GM18502 (cell line): ENCODE measurements at regions not wholly inside any gene's neighbourhood (a gene's known extent, or its start where the extent isn't known, plus 50 kb on each side); places are given as distances from the start of the nearest gene placed in this dataset.
A peak's percentile ranks its signal among the peaks of the same experiment; 100 is the strongest.
"Not testable (repeated sequence)": the region's sequence is repeated elsewhere in the genome, so short reads cannot be mapped to it uniquely, and the experiment has no call there.

Experiments
- ATAC-seq: cut with Tn5 transposase; IDR thresholded peaks from one replicate; pipeline ENCODE4 v1.9.1; 2021; ENCODE audit warnings: mild to moderate bottlenecking; ENCODE audit not compliant: unreplicated experiment, poor library complexity

DNA sequence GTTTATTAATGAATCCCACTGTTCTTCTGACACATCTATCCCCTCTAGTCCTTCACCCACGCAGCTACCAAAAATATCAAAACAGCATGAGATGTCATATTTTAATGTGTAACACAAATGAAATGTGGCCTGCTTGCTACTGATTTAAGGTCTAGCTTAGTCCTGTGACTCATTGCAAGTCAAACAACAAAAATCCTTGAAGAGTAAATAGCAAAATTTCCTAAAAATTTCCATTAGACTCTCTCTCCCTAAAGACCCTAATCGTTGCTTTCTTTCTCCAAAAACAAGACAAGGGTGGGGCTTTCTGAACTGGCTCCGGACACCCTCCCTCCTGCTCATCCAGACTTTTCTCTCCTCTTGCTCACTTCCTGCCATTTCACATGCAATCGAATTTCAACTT, 99.9 kb upstream of the IPO5 start:
- no peak for ATAC-seq

DNA sequence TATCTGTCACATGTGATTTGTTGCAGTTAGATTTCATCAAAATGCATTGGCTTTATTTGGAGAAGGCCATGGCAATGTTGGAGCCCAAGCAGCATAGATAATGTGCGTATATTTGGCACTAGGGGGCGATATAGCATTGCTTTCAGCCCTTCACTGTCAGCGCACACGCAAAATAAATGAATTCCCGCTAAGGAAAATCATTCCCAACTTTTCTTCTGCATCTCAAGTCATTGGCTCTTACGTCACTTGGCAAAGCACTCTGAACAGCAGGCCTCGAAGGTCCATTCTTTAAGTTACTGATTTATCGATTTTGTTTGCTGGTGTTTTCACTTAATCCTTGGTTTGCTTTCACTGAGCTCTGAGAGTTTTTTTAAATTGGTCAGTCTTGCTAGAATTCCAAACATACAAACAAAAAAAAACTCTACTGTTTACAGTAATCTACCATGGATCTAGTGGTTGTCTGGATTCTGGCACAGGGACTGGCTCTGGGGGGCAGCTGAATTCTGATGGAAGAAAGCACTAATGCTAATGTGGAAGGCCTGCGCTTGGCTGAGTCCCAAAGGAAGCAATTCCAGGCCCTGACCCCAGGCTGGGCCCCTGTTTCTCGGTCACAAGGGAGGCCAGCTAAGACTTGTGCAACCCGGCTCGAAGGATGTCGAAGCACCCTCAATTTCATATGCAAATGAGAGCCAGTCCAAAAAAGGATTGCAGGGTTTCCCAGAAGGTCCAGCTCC, 97.7 kb upstream of the IPO5 start:
- ATAC-seq = peak; percentile 48

DNA sequence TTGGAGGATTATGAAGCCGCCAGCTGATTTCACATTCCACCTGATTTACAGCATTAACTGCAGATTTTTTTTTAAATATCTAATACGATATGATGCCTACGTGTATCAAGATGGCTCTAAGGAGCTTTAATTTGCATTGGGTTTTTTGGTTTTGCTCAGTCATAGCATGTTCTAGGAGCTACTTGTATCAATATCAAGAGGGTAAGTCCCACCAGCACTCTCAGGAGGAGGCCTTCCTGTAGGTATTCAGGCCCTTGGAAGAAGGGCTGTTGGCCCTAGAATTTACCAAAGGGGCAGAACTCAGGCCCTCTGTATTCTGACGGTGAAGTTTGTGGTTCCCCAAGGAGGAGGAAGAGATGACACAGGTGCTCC, 97.2 kb upstream of the IPO5 start:
- no peak for ATAC-seq

DNA sequence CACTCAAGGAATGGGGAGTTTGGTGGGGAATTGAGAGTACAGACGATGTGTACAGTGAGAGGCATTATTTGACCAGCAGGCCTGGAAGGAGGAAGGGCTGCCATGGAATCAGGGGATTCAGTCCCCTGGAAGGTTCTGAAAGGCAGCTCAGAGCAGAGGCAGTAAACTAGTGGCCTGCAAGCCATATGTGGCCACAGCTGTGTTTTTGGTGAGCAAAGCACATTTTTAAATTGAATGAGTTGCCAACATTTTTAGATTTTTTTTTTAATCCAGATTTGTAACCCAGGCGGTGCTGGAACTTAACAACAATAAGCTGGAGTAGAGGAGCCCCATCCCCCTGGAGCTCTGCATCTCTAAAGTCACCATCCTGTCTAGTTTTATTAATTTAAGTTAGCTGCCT, 95.3 kb upstream of the IPO5 start:
- ATAC-seq = no peak

DNA sequence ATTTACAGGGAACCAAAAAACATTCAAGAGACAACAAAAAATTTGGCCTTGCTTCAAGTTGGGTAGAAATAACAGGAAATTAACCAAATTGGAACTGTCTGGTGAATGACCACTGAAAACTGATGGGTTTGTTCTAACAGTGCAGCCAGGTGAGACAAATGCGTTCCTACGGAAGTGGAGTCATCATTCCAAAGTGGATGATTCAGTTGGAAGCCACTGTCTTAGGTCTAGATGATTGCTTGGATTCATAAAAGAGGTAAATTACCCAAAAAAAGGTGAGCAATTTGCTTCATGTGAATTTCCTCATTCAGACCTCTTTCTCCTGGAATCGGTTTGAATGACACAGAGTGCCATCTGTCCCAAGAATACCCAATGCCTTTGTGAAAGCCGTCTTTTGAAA, 87.1 kb upstream of the IPO5 start:
- no peak for ATAC-seq

DNA sequence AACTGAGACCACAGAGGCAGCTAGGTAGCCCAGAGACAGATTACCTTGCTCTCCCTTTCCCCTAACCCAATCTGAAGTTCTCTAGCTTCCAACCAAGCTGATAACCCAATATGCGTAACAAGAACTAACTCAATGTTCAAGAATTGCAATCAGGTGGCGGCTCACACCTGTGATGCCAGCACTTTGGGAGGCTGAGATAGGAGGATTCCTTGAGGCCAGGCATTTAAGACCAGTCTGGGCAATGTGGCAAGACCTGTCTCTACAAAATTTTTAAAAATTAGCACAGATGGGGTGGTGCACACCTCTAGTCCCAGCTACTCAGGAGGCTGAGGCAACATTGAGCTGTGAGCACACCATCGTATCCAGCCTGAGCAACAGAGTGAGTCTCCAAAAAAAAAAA, 86.7 kb upstream of the IPO5 start:
- no peak for ATAC-seq

DNA sequence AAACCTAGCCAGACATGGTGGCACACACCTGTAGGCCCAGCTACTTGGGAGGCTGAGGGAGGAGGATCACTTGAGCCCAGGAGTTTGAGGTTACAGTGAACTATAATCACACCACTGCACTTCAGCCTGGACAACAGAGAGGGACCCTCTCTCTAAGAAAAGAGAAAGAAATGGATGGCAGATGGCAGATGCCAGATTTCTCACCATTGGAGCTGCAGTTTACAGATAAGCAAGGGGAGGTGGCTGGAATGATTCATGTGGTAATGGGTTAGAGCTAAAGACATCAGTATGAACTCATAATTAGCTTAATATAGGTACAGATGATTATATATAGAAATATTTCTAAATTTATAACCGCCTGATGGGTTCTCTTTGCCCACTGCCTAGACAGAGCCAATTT, 80.1 kb upstream of the IPO5 start:
- no peak for ATAC-seq

DNA sequence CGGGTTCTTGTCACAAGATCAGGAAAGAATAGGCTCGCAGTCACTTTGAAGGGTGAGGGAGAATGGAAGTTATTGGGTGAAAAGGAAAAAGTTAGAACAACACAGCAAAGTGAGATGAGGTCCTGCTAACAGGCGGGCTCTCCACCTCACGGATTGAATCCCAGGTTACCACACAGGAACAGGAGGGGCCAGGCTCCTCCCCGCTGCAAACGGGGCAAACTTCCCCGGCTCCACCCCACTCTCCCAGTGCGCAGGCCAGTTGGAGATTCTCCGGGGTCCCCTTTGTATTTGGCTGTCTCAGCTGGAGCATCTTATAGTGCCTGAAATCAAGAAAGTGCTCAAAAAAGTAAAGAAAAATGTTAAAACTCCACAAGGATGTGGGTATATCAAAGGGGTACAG, 78.3 kb upstream of the IPO5 start:
- no peak for ATAC-seq

DNA sequence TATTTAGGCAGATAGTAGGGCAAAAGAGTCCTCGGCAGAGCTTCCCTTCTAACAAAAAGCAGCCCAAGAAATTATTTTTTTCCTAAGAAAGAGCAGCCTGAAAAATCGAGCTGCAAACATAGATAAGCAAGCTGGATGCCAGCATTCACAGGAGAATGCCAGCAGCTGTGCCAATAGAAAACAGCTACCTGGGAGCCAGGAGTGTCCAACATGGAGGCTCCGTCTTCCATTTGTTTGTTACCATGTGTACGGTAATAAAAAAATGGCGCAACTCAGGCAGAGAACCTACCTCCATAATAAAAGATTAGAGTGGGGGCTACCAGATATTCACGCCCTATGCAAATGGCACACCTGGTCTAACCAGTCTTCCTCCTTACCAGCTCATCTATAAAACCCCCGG, 77.6 kb upstream of the IPO5 start:
- no peak for ATAC-seq

DNA sequence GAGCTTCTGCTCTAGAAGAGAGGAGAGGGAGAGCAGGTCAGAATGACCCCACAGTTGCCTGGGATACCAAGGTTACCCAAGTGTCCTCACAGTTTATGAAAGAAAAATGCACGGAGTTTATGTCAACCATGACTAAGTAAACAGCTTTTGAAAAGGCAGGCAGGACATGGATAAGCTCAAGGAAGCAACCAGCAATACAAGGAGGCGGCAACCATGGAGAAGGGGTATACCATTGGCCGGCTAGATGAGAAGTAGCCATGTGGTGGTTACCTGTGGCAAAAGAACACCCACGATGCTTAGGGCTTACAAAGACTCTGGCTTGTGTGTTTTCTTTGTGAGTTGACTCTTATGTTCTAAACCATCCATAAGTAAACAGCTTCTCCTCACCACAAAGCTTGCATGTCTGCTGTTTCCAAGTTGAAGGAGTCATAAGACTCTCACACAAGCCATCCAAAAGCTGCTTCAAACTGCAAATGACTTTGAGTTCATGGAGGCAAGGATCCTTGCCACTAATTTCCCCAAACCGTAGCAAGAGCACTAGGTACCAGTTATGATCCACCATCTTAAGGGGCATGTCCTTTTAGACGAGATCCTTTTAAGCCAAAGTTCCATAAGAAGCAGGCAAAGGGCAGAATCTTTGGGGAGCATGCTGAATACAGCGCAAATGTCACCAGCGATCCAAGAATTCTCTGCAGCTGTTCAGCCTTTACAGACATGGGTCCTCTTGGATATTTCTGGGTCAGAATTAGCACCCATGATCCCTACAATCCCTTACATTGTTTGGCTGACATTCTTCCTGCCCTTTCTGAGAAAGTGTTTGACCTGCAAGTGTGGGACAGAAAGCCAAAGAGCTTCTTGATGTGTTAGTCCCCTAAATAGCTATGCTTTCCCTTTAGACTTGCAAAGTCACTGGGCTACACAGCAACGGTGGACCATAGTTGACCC, 74.8 kb upstream of the IPO5 start:
- no peak for ATAC-seq

DNA sequence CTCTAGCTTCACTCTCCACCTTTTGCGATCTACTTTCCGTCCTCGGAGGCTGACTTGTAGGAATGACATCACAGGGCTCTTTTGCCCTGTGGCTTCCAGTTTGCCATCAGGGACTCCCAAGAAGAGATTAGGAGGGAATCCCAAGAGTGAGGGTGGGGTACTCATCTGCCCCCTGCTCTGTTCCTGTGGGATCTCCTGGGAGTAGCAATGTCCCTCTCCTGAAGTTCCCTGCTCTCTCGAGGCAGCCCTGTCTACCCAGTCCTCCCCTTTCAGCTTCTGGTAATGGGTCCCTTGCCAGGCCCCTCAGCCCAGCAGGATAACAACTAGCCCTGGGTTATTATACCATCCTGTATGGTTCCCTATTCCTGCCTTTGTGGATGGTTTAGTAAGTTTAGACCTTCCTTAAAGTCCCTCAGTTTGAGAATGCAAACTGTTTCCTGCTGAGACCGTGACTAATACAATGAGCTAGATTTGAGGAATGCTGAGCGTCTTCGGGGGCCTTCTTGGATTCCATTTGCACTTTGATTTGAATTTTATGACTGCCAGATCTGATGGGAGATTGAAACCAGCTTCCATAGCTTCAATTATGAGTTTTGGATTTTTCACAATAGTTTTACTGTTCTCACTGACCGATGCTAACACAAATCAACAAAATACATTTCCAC, 73.7 kb upstream of the IPO5 start:
- no peak for ATAC-seq

DNA sequence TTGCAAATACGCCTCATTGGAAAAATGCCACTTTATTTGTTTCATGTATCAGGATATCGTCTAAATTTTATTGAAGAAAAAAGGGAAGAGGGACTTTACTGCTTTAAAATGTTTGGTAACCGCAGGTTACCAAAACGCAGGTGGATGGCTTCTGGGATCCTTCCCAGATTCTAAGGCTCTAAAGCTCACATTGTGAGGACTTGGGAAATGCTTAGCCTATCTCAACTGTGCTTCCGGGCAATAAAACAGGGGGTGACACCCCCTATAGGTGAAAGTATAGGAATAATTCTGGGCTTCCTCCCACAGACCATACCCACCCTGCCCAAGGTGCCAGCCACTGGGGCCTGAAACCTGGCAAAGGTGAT, 73.2 kb upstream of the IPO5 start:
- no peak for ATAC-seq

DNA sequence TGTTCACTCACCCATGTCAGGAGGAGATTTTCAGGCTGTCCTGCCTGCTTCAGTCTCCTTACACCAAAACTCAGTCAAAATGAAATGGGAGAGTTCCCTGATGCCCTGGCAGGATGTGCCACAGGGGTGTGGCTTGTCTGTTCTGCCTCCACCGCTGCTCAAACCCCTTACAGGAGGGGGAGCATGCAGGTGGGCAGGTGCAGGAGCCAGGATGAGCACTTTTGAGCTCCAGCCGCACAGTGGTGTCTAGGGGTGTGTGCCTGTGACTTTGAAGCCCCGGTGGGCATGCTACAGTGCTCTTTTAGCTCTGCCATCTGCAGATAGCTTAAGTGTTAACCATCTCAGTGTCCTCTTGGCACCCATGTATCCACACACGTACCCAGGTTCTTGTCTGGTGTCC, 71.9 kb upstream of the IPO5 start:
- ATAC-seq = no peak

DNA sequence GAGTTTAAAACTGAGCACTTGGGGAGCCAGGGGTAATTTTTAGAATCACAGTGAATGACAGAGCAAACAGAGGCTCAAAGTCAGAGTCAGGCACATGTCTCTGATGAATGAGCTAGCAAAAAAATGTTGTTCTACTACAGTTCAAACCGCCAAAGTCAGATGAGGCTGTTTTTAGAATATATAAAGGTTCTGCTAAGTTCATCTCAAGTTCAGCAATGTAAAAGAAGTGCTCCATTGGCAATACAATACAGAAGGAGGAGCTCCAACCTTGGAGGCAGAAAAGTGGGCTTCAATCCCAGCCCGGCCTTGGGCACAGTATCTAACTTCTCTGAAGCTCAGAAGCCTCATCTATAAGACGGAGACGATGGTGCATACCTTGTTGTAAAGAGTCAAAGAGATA, 70.1 kb upstream of the IPO5 start:
- no peak for ATAC-seq

DNA sequence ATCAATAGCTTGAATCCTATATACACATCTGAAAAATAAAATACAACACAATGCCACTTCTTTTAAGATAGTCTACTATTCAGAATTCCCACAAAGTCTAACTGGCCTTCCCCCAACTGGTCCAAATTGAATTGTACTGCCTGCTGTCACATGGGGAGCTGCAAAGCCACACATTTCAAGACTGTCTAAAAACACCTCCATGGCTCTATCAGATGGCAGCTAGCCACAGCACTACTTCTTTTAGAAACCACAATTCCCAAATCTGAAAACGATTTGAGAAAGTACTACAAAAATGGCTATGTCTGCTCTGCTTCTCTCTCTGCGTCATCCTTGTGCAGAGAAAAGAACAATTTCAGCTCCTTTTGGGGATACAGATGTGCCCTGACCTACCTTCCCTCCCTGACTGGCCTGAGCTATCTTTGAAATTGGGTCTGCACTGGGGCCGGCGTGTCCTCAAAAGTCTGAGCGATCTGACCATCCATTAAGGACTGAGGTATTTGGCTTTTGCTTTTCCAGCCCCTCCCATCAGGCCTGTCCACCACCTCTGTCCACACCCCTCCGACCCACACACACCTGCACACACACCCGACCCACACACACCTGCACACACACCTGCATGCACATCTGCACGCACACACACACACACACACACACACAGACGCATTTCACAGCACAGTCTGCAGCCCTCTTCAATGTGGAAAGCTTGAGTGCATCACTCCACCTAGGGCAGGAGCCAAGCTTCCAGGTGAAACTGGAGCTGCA, 68.6 kb upstream of the IPO5 start:
- no peak for ATAC-seq

DNA sequence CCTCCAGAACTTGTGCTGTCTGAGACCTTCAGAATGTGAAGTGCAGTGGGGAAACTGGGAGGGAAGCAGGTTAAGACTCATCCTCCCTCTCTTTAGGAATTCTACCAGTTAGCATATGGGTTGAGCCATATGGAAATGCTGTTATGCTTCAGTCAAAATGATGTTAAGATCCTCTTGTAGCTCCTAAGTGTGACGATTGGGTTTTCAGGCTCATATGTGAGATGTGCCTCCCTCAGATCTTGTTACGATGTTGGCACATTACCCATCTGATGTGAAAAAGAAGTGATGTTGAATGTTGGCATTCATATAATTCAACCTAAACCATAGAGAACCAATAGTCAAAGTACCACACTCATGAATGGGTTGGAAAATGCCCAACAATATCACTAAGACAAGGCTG, 67.8 kb upstream of the IPO5 start:
- no peak for ATAC-seq

DNA sequence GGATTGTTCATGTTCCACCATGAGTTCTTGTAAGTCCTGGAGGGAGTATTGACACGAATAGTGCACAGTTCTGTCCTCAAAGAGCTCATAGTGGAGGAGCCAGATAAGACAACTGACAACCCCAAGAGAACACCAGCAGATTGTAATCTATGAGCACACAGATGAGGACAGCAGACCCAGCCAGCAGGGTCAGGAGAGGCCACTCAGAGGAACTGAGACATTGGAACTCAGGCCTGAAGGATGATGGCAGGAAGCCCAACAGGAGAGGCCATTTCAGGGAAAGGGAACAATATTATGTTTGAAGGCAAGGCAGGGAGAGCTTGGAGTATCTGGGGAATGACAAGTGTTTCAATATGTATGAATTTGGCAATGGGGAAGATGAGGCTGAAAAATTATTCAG, 63.7 kb upstream of the IPO5 start:
- ATAC-seq = no peak

DNA sequence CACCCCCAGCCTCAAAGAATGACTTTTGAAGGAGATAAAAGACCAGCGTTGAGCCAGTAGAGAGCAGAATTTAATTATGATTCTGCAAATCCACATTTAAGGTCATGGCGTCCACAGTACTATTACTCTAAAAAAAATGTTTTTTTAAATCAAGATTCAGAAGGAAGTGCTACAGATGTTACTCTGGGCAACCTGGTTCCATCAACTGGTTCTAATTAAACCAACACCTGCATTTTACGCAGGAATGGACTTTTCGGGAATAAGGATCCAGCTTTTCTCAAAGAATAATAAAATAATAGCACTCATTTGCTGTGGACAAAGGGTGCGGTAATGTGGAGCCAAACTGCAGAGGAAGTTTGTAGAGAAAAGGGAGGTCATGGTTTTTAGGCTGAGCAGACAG, 62.9 kb upstream of the IPO5 start:
- ATAC-seq = no peak

DNA sequence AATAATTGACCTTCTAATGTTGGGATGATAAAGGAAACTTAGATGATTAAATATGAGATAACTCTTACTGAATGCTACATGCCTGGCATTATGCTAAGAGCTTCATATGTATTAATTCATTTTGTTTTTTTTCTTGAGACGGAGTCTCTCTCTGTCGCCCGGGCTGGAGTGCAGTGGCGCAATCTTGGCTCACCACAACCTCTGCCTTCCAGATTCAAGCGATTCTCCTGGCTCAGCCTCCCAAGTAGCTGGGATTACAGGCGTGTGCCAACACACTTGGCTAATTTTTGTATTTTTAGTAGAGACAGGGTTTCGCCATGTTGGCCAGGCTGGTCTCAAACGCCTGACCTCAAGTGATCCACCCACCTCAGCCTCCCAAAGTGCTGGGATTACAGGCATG, 61.5 kb upstream of the IPO5 start:
- ATAC-seq = not testable (repeated sequence)

DNA sequence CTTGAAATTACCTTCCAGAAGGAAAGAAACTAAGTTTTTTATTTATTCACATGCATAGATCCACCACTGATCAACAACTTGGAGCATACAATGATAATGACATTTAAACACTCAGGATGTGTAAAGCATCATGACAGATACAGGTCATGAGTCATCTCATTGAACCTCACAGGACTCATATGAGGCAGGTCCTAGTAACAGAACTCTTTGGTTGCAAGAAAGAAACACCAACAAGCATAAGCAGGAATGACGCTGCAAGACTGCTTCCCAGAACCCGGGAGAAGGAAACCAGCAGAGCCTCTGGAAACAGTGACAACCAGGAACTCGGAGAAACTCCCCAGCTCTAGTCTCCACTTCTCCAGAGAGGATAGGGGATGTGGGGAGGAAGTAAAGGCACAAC, 60.8 kb upstream of the IPO5 start:
- ATAC-seq = no peak

DNA sequence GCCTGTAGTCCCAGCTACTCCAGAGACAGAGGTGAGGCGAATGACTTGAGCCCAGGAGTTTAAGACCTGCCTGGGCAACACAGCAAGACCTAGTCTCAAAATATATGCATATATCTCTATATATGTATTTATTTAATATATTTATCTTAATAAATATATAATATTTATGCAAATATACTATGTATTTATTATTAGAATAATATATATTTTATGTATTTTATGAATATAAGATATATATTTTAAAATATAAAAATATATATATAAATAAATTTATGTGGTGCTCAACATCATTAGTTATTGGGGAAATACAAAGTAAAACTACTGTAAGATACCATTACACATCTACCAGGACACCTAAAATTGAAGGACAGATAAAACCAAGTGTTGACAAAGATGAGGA, 58.1 kb upstream of the IPO5 start:
- no peak for ATAC-seq
